Suppressor macrophage treated with lipopolysaccharide for 4 hours (primary cell): ENCODE measurements at regions not wholly inside any gene's neighbourhood (a gene's known extent, or its start where the extent isn't known, plus 50 kb on each side); places are given as distances from the start of the nearest gene placed in this dataset.

Experiments used
- DNase-seq: peaks from one replicate; pipeline ENCODE4 v3.0.0-alpha.2; 2020

DNA sequence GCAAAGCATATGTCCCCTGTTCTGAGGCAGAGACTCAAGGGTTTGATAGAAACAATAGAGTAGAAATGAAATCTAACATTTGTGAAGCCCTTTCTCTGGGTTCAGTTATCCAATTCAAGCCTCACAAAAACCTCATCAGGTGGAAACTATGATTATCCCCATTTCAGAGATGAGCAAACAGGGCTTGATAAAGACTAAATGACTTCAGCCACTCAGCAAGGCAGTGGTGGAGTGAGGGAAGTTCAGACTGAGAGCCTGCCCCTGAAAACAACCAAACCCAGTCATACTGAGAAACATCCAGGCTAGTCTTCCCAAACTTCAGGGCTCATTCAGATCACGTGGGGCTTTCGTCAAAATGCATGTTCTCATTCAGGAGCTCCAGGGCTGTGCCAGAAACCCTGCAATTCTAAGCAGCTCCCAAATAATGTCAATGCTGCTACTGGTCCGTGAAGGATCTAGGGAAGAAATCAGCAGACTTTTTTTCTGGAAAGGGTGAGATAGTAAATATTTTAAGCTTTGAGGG, 109.6 kb upstream of the KIT start:
- no peak for DNase-seq

DNA sequence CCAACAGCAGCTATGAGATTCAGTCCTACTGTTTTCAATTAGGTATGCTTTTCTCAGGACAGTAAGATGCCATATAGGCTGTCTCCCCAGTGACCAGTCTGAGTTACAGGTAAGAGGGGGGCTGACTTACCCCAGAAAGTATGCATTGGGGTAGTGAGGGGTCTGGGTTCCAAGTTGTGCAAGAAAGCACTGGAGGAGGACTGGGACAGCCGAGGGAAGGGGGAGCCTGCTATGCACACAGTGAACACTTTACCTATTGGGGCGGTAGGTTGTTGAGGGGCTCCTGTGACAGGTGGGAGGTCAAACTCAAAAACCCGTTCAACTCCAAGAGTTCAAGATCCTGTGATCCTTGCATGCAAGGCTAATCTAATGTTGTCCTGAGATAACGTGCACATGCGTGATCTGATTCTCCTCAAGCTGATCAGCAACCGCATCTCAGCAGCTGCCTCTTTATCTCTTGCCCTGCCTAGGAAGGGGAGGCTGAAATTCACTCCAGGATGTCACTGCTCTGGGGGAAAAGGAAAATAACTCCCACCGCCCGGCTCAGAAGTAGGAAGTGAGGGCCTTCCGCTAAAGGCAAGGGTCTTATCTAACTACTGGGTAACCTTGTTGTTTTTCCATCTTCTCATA, 108.8 kb upstream of the KIT start:
- no peak for DNase-seq

DNA sequence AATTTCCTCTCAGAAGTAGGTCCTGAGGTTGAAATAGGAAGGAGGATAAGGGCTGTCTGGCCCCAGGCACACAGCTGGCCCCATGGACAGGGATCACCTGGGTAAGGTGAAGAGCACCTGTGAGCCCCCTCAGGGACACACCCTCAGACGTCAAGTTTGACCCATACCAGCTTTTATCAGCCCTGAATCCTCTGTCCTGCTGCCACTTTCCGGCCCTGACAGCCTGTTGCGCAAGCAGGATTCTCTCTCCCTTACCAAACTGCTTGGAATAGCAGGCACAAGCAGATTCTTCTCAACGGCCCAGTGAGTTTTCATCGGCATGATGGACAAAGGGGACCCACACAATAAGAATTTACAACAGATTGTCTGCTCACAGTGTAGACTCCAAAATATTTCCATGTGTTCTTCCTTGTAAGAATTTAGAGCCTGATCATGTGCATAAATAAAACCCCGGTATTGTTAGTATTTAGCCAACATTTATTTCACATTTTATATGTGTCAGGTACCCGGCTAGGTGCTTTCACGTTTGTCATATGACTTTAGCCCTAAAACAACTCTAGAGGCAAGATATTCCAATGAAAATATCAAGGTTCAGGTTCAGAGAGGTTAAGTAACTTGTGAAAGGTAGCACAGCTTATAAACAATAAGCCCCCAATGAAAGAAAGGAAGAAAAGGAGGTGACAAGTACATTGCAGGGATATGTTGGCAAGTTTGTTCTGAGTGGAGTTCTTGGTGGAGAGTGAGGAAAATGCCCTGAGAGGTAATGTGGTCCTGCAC, 107.2 kb upstream of the KIT start:
- DNase-seq = no peak

DNA sequence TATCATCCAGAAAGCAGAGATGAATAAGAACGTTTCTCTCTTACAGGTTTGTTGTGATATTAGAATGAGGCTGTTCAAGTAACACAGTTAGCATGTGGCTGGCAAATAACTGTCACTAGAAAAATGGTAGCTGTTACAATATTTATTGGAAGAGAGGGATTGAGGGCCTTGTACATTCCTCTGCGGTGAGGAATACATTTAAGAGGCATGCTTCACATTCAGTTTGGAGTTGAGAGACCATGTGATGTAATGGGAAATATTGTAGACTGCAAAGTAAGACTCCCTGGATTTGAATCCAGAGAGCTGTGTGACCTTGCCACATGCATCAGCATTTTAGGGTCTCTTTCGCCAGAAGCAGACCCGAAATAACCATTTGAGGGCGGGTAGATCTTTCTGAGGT, 104.8 kb upstream of the KIT start:
- DNase-seq = no peak

DNA sequence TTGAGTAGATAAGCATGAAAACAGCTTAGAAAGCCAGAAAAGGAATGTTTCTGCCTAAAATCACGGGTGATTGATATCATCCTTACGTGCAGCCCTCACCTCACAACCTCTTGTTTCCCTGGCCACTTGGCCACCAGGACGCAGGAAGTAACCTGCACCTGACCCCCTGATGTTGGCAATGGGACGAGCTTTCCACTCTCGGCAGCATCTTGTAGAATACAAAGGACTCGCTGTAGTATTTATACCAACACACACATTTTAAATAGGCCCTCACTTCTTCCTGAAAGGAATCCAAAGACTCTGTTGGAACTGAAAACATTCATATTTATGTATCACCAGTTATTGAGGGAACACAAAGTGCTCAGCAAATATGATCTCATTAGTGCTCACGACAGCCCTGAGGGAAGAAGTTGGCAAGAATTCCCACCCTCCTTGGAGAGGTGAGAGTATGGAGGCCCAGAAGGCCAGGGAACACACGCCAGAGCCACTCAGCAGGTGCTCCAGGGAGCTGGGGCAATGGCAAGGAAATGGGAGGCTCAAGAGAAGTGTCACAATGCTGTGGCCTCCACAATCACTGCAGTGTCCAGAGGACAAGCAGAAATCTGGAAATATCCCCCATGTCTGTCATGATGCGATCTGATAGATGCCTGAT, 103.3 kb upstream of the KIT start:
- no peak for DNase-seq

DNA sequence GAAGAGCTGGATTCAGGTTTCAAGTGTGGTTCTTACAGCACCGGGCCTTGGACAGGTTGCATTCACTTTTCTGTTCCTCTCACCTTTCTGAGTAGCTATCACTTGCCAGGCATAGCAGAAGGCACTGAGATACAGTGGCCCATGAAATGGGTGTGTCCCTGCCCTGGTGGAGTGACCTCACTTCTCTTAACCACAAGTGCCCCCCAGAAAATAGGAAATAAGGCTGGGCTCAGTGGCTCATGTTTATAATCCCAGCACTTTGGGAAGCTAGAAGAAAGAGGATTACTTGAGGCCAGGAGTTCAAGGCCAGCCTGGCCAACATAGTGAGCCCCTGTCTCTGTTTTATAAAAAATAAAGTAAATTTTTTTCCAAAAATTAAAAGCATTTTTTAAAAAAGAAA, 101.7 kb upstream of the KIT start:
- no peak for DNase-seq

DNA sequence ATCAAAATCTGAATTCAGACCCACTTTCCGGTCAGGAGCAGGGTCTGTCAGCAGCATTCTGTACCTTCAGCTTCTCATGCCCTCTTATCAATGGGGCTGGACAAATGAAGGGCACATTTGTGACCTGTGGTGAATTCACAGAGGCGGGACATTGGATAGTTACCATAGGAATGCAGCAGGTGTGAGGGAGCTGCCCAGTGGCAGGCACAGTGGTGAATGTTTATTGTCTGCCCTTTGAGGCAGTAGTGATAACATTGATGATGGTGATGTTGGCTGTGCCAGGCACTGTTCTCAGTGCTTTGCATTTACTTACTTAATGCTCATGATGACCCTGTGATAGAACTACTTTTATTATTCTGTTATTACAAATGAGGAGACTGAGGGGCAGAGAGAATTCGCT, 101.2 kb upstream of the KIT start:
- no peak for DNase-seq

DNA sequence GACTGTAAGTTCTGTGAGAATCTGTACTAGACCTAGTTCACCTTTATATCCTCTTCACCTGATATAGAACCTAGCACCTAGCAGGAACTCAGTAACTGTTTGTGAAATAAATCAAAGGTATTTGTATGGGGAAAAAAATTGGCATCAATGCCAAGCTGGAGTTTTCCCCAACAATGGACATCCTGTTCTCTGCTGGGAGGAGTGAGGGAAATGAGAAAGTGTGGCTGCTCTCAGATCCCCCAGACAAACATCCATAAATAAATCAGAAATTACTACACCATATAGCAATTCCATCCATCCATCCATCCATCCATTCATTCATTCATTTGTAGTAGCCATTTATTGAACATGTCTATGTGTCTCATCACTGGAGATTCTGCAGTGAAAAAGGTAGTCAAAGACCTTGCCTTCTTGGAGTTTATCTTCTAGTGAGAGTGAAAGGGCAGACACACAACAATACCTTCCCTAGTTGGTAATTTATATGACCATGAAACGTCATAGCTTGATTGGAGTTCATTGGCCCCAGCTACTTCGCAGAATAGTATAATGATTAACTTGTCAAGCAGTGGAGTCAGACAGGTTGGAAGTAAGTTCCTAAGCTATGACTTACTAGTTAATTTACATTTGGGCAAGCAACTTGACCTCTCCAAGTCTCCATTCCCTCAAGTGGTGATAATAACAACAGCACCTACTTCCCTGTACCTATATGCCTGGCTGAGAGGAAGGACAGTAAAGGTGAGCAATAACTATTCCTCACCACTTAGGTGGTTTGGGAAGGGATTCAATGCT, 98.7 kb upstream of the KIT start:
- no peak for DNase-seq

DNA sequence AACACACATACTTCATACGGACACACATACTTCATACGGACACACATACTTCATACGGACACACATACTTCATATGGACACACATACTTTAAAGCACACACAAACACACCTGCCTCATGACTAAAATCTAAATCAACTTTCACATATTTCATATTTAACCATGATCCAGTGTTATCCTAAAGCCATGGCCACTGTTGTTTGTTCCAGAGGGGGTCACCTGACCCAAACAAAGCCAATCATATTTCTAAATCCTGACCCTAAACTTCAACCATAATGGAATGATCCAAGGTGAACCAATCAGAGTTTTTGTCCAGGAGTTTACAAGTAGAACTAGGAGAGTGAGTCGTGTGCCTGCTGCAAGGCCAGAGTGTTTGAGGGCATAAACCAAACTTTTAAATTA, 97.2 kb upstream of the KIT start:
- DNase-seq = no peak

DNA sequence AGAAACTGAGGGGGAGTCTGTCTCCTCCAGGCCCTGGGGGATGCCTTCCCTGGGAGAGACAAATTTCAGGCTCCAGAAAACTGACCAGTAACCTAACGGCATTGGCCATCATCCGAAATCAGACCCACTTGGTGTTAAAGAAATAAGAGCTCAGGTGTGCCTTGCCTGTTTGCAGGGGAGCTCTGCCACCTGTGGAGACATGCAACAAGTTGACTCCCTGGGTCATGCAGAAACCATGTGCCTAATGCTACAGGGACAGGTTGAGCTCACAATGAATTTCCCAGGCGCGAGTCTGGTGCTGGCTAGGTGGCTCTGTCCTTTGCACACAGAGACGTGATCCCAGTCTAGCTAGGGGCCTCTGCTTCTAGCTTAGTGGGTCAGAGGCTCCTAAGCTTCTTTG, 95.8 kb upstream of the KIT start:
- no peak for DNase-seq

DNA sequence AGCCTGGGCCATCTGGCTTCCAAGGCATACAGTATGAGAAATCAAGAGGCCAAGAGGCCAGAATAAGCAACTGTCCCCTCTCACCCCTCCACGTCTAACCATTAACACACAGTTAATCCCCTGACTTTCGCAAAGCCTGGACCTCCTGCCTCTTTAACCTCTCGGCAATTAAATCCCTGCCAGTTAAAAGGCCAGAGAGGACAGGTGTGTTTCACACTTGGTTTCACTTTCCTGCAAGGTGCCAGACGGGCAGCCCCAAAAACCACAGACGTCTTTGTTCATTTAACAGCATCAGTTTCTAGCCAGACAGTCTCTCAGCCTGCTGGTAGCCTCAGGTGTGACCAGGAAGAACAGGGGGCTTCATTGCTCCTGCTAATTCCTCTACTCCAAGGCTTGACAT, 91.1 kb upstream of the KIT start:
- no peak for DNase-seq

DNA sequence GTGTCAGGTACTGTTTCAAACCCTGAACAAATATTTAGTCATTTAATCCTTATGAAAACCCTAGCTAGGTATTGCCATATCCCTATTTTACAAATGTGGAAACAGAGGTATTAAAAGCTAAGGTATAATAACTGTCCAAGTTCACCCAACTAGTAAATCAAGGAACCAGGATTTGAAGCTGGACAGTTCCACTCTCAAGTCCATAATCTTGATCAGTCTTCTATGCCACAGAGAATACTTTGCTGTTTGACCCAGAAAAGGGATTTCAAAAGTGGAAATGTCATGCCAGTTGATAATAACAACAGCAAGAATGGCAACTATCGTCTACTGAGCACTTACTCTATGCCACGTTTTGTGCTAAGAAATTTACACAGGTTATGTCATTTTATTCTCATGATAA, 90.4 kb upstream of the KIT start:
- DNase-seq = no peak

DNA sequence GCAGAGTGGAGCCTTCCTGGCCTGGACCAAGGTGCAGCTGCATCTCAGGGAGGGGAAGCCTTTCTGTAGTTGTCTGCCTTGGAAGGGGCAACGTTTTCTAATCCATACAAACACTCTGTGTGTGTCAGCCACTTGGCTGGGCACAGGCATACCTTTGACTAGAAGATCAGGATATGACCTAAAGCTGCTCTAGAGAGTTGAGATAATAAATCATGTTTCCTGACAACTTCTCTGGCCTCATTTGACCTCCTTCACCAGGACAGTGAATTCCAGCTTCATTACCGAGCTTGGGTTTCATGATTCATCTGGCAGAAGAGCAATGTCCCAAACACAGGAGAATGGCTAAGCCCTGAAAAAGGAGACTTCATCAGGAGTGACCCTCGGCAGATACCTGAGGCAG, 89.6 kb upstream of the KIT start:
- no peak for DNase-seq

DNA sequence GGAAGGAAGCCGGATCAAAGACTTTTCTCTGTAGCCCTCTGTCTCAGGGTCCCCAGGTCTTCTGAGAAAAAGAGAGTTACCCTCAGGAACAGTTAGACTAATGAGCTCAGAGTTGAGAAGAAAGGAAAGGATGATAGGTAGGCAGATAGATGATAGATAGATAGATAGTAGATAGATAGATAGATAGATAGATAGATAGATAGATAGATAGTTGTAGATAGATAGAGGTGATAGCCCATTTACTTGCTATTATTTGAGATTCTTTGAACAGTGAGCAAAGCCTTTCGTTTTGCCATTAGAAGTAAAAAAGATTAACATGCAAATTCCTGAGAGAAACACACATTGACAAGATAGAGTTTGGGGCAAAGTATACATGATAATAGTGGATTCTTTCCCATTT, 86.9 kb upstream of the KIT start:
- DNase-seq = no peak

DNA sequence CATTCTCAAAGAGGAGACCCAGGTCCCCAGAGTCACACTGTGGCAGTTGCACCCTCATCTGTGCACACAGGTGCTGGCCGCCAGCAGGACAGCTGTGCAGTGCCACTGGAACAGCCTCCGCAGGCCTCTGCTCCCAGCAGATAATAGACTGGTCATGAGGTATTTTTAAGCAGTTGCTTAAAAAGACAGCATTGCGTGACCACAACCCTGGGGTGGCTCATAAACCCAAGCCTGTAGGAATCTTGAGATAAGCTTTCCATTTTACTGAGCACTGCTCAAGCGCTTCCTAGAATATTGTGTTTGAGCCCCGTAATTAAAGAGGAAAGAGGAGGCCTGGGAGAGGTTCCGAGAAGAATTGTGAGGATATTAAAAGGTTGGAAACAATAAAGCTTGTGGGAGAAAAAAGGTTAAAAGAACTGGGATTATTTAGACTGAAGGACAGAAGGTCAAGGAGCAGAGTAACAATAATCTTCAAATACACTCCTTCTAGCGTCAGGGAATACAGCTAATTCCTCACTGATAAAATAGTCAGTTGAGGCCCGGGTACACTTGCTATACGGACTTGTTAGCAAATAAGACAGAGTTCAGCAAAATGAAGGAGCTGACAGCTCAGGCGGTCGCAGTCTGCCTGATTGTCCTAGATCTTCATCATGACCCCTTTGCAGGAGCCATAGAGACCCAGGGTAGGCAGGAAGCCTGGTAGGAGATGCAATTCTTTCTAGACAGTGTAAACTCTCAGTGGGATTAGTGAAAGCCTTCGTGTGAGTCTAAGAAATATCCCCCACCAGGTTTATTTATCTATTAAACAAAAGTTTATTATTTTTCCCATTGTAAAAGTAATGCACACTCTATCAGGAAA, 86.2 kb upstream of the KIT start:
- DNase-seq = no peak

DNA sequence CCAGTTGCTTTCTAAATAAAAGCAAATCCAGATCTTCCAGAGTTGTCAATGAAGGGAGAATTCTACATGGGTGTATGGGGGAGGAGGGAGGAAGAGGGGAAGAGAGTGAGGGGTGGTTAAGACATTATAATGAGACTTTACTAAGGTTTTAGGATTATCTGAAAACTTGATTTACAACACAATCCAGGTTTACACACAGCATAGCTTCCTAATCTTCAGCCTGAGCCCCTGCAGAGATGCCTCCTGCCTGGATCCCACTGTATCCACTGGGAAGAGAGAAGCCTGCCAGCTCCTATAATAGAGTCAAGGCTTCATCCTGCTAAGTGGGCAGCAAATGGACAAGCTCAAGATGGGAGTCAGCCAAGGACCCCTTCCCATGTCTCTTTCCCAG, 85.6 kb upstream of the KIT start:
- no peak for DNase-seq

DNA sequence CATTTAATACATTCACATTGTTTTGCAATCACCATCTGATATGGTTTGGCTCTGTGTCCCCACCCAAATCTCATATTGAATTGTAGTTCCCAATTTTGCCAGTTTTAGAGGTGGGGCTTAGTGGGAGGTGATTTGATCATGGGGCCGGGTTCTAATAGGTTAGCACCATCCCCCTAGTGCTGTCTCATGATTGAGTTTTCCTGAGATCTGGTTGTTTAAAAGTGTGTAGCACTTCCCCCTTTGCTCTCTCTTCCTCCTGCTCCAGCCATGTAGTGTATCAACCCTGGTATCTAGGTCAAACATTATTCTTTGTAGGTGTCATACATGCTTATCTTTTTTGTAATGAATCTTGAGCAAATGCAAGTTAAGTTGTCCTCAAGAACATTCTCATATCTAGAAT, 83.3 kb upstream of the KIT start:
- no peak for DNase-seq

DNA sequence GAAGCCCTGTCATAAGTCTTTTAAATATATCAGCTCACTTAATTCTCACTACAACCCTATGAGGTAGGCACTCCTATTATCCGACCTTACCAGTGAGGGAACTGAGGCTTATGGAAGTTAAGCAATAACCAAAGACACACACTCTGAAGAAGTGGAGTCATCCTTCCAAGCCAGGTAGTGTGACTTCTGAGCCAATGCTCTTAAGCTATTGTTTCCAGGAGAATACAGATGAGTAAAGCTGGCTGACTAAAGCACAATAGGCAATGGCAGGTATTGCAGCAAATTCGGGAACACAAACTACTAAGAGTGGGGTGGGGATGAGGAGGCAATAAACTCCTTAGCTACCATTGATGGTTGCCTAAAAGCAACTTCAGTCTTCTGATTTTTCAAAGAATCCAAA, 81.8 kb upstream of the KIT start:
- DNase-seq = no peak

DNA sequence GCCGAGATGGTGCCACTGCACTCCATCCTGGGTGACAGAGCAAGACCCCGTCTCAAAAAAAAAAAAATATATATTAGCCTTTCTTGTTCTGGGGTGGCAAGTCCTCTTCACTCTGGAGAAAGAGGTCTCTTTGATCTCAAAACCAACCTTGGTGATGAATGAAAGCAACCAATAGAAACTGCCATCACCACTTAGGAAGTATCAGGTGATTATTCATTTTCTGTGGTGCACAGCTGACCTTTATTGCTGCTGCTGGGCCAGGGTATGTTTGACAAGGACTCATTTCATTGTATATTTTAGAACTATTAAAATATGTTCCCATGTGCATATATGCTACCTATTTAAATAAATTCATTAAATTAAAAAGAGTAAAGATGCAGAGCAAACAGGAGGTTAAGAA, 76.0 kb upstream of the KIT start:
- no peak for DNase-seq

DNA sequence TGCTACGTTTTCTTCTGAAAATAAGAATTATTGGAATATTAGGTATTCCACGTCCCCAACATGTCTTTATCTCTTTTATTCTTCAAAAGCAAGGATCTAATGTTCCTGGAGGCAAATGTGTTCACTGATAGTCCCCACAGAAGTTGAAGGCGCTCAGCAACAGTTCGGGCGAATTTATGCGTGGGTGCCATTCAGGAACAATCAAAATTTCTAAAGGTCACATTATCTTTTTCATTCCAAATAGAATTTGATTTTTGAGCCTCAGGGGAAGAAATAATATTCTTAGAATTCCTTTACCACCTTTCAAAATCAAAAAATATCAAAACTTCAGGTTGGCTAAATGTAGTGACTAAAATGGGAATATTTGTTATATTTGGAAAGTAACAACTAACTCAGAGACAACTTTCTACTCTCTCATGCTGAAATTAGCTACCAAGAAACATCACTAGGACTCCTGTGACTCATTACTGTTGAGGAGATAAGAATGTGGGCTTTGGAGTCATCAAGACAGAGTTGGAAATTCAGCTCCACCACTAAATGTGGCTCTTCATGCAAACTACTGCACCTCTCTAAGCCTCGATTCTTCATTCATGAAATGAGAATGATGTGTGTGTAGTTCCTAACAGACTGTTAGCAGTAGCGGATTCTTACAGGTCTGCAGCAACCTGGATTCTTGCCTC, 72.3 kb upstream of the KIT start:
- no peak for DNase-seq

DNA sequence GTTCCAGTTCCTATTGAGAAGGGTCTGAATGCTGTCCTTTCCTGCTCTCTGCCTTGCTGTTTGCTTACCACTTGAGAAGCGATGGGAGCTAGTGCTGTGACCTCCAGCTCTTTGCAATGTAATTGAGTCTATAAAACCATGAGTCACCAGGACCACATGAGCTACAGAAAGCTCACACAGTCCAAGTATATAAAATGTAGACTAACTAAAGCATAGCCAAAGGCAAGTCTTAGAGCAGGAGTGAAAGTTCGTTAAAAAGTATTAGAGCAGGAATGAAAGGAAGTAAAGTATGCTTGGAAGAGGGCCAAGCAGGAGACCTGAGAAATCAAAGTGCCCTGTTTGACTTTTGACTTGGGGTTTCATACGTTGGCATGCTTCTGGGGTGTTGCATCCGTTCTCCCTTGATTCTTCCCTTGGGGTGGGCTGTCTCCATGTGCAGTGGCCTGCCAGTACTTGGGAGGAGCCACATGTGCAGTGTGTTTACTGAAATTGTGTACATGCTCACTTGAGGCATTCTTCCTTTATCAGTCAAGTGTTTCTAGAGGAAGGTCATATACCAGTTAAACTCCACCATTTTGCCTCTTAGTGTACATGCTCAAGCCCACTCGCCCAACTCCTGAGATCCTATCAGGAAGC, 71.3 kb upstream of the KIT start:
- DNase-seq = no peak
